Fibroblast of peridontal ligament (primary cell): ENCODE measurements at regions not wholly inside any gene's neighbourhood (a gene's known extent, or its start where the extent isn't known, plus 50 kb on each side); places are given as distances from the start of the nearest gene placed in this dataset.

Experiments used
- DNase-seq: peaks from one replicate; pipeline ENCODE4 v3.0.0-alpha.2; 2010; ENCODE audit errors: extremely low read depth

GRCh38 chr20:54272901-54273488, 65.1 kb downstream of the PFDN4 start:
- no peak for DNase-seq

- no peak for DNase-seq
These were observed 67.6 kb downstream of the PFDN4 start for GRCh38 chr20:54275359-54276111.

- no peak for DNase-seq
These were observed 68.8 kb downstream of the PFDN4 start for GRCh38 chr20:54276577-54277169.

- no peak for DNase-seq
These were observed 70.4 kb downstream of the PFDN4 start for GRCh38 chr20:54278262-54278661.

GRCh38 chr20:54282625-54283024, 74.7 kb downstream of the PFDN4 start:
- DNase-seq: no peak

GRCh38 chr20:54283253-54283652, 75.4 kb downstream of the PFDN4 start:
- DNase-seq: no peak

- no peak for DNase-seq
These were observed 77.2 kb downstream of the PFDN4 start for GRCh38 chr20:54284928-54285704.

GRCh38 chr20:54290636-54291035, 82.7 kb downstream of the PFDN4 start:
- DNase-seq: no peak

GRCh38 chr20:54291339-54292010, 83.6 kb downstream of the PFDN4 start:
- no peak for DNase-seq

- DNase-seq: no peak
These were observed 84.3 kb downstream of the PFDN4 start for GRCh38 chr20:54292185-54292584.

- DNase-seq: peak; percentile 7
These were observed 85.6 kb downstream of the PFDN4 start for GRCh38 chr20:54293526-54293925.

GRCh38 chr20:54294094-54294493, 86.2 kb downstream of the PFDN4 start:
- no peak for DNase-seq

- no peak for DNase-seq
These were observed 87.8 kb downstream of the PFDN4 start for GRCh38 chr20:54295686-54296085.

GRCh38 chr20:54305421-54305820, 97.5 kb downstream of the PFDN4 start:
- no peak for DNase-seq

- no peak for DNase-seq
These were observed 99.3 kb downstream of the PFDN4 start for GRCh38 chr20:54306985-54307710.

GRCh38 chr20:54308804-54309203, 100.9 kb downstream of the PFDN4 start:
- DNase-seq: no peak

GRCh38 chr20:54318892-54319291, 111.0 kb downstream of the PFDN4 start:
- no peak for DNase-seq

GRCh38 chr20:54320148-54320607, 112.3 kb downstream of the PFDN4 start:
- peak; percentile 41 for DNase-seq

- no peak for DNase-seq
These were observed 113.6 kb downstream of the PFDN4 start for GRCh38 chr20:54321352-54322087.

GRCh38 chr20:54323227-54323734, 115.4 kb downstream of the PFDN4 start:
- peak; percentile 62 for DNase-seq
